ENCODE measurements at regions not wholly inside any gene's neighbourhood (a gene's known extent, or its start where the extent isn't known, plus 50 kb on each side); places are given as distances from the start of the nearest gene placed in this dataset.

- TF ChIP-seq CTCF (conservative IDR thresholded peaks at IDR 0.05 in 1 of 2, IDR thresholded peaks at IDR 0.05 in 1 of 2; ENCODE audit: extremely low read depth in 1 of 2, insufficient read depth in 1 of 2, low read depth in 1 of 2, low read length in 2 of 2) = no peak
- TF ChIP-seq EZH2 (IDR thresholded peaks at IDR 0.05; ENCODE audit: borderline replicate concordance, low read length) = no peak
Measured at GRCh38 chr9:80326105-80326504, 754.3 kb downstream of the TLE4 start.

Measured in mammary epithelial cell (primary cell).